SK-N-SH treated with all-trans-retinoic acid at 6 μM for 48 hours (cell line): ENCODE measurements at regions not wholly inside any gene's neighbourhood (a gene's known extent, or its start where the extent isn't known, plus 50 kb on each side); places are given as distances from the start of the nearest gene placed in this dataset.

Experiments used
- ARNTL ChIP-seq: fragments of 450-650 bp; formaldehyde crosslinking; IDR thresholded peaks from 2 replicates; pipeline ENCODE4 v1.5.0; 2020; ENCODE audit warnings: low read depth, mild to moderate bottlenecking, moderate library complexity, borderline replicate concordance
- BACH2 ChIP-seq: fragments of 250-450 bp; sonication (Bioruptor Pico); IDR thresholded peaks from 2 replicates; pipeline ENCODE4 v1.9.0; 2021; ENCODE audit warnings: mild to moderate bottlenecking, borderline replicate concordance
- PPARA ChIP-seq: fragments of 250-450 bp; sonication (Bioruptor Pico); IDR thresholded peaks from 2 replicates; pipeline ENCODE4 v1.5.0; 2020; ENCODE audit warnings: mild to moderate bottlenecking, borderline replicate concordance
- RARB ChIP-seq: fragments of 250-450 bp; sonication (Bioruptor Pico); IDR thresholded peaks from 2 replicates; pipeline ENCODE4 v1.8.0; 2021; ENCODE audit warnings: mild to moderate bottlenecking, moderate library complexity
- TOX ChIP-seq: fragments of 250-450 bp; sonication (Bioruptor Pico); IDR thresholded peaks from 2 replicates; pipeline ENCODE4 v1.8.0; 2021; ENCODE audit warnings: mild to moderate bottlenecking, moderate library complexity, borderline replicate concordance
- ZFP3 ChIP-seq: fragments of 250-450 bp; sonication (Bioruptor Pico); IDR thresholded peaks from 2 replicates; pipeline ENCODE4 v1.5.0; 2020; ENCODE audit warnings: mild to moderate bottlenecking, moderate library complexity
- ZNF70 ChIP-seq: fragments of 450-650 bp; formaldehyde crosslinking; IDR thresholded peaks from 2 replicates; pipeline ENCODE4 v1.5.0; 2020; ENCODE audit warnings: mild to moderate bottlenecking, moderate library complexity
- TF ChIP-seq, protein P1 (sequence below): fragments of 250-450 bp; sonication (Bioruptor Pico); IDR thresholded peaks from 2 replicates; pipeline ENCODE4 v1.8.0; 2021; ENCODE audit warnings: low read depth, mild to moderate bottlenecking, moderate library complexity, borderline replicate concordance
- TF ChIP-seq, protein P2 (sequence below): fragments of 250-450 bp; sonication (Bioruptor Pico); IDR thresholded peaks from 2 replicates; pipeline ENCODE4 v1.5.1; 2020; ENCODE audit warnings: low read depth, mild to moderate bottlenecking, moderate library complexity

DNA sequence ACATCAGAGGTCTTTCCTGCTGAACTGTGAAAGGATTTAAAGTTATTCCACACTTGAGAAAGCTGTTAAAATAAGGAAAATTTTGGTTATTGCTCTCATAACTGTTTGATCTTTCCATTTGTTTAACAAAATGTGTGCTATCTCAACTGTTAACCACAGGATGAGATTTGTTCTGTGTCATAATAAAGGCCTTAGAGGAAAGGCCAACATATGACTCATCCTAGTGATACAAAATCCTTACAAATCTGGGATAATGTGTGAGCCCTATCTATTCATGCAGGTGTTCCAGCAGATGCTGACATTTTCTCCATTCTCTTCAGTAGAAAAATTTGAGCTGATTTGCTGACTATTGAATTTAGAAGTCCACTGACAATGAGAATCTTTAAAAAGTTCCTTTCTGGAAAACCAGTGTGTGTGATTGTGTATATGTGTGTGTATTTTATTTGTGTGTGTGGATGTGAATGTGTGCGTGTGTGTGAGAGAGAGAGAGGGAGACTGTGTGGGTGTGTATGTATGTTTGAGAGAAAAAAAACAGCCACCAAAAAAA is 1111.9 kb upstream of the GYPC start:
- no peak for TF ChIP-seq ZFP3 (CRISPR knock-in tag)
- TF ChIP-seq, protein P1, sequence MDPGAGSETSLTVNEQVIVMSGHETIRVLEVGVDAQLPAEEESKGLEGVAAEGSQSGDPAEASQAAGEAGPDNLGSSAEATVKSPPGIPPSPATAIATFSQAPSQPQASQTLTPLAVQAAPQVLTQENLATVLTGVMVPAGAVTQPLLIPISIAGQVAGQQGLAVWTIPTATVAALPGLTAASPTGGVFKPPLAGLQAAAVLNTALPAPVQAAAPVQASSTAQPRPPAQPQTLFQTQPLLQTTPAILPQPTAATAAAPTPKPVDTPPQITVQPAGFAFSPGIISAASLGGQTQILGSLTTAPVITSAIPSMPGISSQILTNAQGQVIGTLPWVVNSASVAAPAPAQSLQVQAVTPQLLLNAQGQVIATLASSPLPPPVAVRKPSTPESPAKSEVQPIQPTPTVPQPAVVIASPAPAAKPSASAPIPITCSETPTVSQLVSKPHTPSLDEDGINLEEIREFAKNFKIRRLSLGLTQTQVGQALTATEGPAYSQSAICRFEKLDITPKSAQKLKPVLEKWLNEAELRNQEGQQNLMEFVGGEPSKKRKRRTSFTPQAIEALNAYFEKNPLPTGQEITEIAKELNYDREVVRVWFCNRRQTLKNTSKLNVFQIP (CRISPR knock-in tag), result no peak
- TF ChIP-seq BACH2 (CRISPR knock-in tag), result no peak
- no peak for TF ChIP-seq RARB (CRISPR knock-in tag)
- TF ChIP-seq PPARA (CRISPR knock-in tag), result no peak
- no peak for TF ChIP-seq TOX
- no peak for TF ChIP-seq ARNTL (CRISPR knock-in tag)
- no peak for TF ChIP-seq ZNF70
- TF ChIP-seq, protein P2, sequence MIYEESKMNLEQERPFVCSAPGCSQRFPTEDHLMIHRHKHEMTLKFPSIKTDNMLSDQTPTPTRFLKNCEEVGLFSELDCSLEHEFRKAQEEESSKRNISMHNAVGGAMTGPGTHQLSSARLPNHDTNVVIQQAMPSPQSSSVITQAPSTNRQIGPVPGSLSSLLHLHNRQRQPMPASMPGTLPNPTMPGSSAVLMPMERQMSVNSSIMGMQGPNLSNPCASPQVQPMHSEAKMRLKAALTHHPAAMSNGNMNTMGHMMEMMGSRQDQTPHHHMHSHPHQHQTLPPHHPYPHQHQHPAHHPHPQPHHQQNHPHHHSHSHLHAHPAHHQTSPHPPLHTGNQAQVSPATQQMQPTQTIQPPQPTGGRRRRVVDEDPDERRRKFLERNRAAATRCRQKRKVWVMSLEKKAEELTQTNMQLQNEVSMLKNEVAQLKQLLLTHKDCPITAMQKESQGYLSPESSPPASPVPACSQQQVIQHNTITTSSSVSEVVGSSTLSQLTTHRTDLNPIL, result no peak
